T47D (cell line): ENCODE measurements at regions not wholly inside any gene's neighbourhood (a gene's known extent, or its start where the extent isn't known, plus 50 kb on each side); places are given as distances from the start of the nearest gene placed in this dataset.
"Not testable (repeated sequence)": the region's sequence is repeated elsewhere in the genome, so short reads cannot be mapped to it uniquely, and the experiment has no call there.

Experiments
- DNase-seq, 2 experiments: peaks; one replicate each; pipeline versions ENCODE4 v3.0.0 to v3.0.0-alpha.2; 2011 to 2012; ENCODE audit warnings: low read depth in 1 of 2, low spot score in 1 of 2
- JUND ChIP-seq: IDR thresholded peaks from 2 replicates; pipeline ENCODE4 v1.6.1; 2012; ENCODE audit warnings: low read depth
- in situ Hi-C: cut with HindIII; loops from 2 replicates; pipeline ENCODE4 v1.10.0; 2016; ENCODE audit warnings: low sequenced_read_pairs, low pct_unique_long_range_greater_than_20kb

DNA sequence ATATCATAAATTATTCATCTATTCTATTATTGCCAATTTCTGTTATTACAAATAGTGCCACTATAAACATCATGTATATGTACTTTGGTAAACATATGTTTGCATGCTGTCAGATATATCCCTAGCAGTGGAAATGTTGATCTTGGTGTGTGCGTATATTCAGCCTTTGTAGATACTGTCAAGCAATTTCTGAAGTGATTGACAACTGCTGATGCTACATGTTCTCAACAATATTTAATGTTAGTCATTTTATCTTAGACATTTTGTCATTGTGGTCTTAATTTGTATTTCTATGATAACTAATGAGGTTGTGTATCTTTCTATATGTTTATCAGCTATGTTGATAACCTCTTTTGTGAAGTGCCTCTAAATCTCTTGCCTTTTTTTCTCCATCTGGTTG, 186.5 kb upstream of the NRG3 start:
- DNase-seq = no peak
- in situ Hi-C loops = no loop called here
- no peak for TF ChIP-seq JUND

DNA sequence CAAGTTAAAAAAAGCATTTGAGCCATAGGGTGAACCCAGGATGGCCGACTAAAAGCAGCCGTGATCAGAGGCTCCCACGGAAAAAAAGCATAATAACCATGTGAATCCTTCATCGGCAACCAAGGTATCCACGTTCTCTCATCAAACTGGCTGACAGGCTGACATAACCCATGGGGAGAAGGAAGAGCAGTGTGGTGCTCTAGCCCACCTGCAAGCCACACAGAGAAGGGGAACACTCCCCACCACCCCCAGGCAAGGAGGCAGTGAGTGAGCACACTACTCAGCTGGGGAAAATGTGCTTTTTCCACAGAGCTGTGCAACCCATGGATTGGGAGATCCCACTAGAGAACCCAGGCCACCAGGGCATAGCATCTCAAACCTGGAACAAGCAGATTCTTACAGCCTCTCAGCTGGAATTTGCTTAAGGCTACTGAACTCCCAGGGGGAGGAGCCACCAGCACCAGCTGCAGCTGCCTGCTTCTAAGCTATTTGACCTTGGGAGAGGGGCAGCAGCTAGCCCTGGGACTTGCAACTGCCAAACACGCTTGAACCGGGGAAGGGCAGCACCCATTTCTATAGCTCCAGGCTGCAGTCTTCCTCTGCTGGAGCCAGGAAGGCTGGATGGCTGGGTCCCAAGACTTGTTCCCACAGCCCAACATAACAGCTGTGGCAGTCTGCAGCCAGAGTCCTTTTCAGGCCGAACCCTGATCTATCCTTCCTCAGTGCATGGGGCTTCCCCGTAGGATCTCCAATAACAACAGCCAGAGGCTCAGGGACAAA, 178.2 kb upstream of the NRG3 start:
- in situ Hi-C loops = no loop called here
- peak; percentile 13 to 67 for DNase-seq
- TF ChIP-seq JUND = no peak

DNA sequence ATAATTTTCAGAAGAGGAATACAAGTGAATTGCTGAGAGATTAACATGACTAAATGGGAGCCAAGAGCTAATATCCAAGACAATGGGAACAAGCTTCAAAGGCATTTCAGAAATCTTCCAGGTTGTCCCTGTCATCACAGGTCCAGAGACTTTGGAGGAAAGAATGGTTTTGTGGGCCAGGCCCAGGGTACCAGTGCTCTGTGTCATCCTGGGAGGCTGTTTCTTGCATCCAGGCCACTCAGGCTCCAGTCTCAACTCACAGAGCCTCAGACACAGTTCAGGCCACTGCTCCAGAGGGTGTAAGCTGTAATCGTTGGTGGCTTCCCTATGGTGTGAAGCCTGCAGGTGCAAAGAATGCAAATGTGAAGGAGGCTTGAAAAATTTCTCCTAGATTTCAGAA, 170.4 kb upstream of the NRG3 start:
- no peak for DNase-seq
- no peak for TF ChIP-seq JUND
- in situ Hi-C loops = no loop called here

DNA sequence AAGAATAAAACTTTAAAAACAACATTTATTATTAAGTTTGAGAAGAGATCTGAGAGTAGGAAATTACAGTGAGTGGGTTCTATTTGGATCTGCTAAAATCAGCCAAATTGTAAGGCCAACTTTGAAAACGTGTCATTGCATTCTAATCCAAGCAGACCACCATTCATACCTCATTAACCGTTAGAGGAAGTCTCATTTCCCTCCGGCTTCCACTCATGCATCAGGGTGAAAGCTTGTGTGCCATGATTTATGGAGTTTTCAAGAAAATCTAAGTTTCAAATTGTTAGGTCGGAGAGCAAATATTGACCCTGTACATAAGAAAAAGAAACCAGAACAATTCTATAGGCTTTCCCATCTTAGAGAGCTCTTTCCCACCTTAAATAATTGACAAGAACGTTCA, 166.6 kb upstream of the NRG3 start:
- in situ Hi-C loops = no loop called here
- no peak for TF ChIP-seq JUND
- no peak for DNase-seq

DNA sequence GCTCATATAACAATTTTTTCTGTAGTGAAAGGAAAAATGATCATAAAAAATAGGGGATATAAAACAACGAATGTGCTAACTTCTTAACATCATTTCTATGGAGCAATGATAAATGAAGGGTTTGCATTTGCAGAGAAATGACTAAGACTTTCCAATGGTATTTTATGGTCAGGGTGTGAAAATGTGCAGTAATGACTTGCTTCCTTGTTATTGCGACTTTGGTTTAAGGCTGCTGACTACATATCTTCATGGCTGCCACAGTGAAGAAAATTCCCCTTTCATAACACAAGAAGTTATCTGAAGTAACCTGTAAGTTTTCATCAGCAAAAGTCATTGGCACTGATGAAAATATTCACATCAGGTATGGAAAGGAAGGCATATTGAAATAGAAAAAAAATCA, 166.1 kb upstream of the NRG3 start:
- no peak for TF ChIP-seq JUND
- DNase-seq = no peak
- in situ Hi-C loops = no loop called here

DNA sequence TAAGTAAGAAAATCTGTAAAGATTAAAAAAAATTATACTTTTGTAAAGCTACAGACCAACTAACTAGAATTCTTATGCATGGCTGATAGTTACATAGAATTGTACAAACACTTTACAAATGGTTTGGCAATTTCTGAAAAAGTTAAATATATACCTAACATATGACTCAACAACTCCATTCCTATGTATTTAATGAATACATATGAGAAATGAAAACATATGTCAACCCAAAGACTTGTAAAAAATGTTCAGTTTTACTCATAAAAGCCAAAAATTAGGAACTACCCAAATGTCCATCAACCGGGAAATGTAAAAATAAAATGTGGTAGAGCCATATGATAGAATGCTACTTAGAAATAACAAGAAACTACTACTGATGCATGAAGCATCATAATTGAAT, 152.6 kb upstream of the NRG3 start:
- no peak for DNase-seq
- in situ Hi-C loops = no loop called here
- no peak for TF ChIP-seq JUND

DNA sequence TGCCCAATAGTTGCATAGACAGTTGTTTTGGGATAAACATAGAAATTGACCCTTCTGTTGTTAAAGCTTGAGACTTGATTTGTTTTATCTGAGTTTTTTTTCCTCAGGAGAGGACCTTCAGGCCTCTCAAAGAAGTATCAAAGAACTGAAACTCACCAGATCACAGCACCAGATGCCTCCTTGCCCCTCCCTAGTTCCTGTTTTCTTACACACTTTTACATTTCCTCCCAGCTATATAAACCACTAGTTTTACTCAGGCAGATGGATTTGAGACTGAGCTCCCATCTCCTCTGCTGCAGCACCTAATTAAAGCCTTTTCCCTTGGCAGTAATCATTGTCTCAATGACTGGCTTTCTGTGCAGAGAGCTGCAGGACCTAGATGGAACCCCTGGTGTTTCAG, 150.6 kb upstream of the NRG3 start:
- no peak for TF ChIP-seq JUND
- in situ Hi-C loops = no loop called here

DNA sequence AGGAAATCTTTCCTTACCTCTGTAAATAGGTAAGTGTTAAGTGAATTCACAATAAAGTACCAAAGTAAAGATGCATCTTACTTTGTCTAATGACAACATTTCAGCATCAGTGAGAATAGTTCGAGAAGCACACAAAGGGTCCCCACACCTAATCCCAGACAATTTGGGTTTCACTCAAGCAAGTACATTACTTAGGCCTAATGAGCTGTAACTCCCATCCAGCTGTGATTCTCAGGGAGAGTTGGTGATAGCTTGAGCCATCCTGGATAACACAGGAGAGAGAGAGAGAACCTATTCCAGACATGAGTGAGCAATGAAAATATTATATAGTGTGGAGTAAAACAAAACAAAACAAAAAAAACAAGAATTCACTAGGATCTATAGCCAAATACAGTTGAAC, 149.1 kb upstream of the NRG3 start:
- in situ Hi-C loops = no loop called here
- TF ChIP-seq JUND = no peak
- DNase-seq = no peak

More for the DNA sequence above, 150.6 kb upstream of the NRG3 start:
- DNase-seq = no peak

DNA sequence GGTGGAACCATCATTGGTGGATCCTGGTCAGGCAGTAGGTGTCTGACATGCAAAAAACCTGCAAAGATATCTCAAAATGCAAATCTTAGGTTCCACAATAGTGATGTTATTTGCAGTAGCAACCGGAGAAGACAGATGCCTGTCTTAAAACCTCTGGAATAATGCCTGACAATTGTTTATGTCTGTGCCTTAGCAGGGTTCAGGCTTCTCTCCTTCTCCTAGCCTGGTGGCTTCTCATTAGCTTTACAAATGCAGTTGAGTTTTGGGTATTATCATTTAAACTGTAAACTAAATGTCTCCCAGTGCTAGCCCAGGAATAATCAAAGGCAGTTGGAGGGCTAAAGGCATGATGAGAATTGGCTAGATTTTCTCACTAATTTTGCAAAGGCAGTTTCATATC, 146.3 kb upstream of the NRG3 start:
- no peak for TF ChIP-seq JUND
- in situ Hi-C loops = no loop called here
- no peak for DNase-seq

DNA sequence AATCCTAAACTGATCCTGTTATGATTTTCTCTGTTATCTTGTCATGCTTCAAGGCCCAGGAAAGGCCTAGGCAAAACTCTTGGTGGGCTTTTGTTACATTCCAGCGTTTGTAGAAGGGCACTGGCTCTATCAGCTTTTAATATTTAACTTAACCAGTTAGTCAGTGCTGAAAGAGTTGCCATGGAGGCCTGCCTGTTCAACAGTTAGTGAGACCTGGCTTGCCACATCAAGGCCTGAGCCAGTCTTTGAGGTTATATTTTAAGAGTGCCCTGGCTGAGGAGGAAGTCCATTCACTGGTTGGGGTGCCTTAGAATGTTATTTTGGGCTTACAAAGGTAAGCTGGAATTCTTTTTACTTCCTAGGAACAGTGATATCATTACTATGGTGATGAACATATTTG, 144.1 kb upstream of the NRG3 start:
- no peak for DNase-seq
- in situ Hi-C loops = no loop called here
- no peak for TF ChIP-seq JUND

DNA sequence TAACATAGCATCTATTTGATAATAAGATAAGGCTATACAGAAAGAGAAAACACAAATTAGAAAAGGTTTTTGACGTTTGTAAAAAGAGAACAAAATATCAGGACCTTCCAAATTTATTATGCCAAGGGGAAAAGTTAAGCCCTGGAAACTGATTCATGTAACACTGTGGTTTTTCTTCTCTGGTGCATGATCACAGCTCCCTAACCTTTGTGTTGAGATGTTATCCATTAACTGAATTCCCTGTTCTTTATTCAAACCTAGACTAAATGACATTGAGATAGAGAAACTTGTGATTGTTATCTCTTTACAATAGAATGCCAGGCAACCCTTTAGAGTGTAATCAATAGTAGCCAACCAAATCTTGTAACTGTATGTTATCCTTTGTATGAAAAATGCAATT, 141.5 kb upstream of the NRG3 start:
- no peak for DNase-seq
- TF ChIP-seq JUND = no peak
- in situ Hi-C loops = no loop called here

DNA sequence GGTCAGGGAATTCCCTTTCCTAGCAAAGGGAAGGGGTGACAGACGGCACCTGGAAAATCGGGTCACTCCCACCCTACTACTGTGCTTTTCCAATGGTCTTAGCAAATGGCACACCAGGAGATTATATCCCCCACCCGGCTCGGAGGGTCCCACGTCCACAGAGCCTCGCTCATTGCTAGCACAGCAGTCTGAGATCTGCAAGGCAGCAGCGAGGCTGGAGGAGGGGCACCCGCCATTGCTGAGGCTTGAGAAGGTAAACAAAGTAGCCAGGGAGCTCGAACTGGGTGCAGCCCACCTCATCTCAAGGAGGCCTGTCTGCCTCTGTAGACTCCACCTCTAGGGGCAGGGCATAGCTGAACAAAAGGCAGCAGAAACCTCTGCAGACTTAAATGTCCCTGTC, 139.8 kb upstream of the NRG3 start:
- DNase-seq, in situ Hi-C loops: not testable (repeated sequence)

DNA sequence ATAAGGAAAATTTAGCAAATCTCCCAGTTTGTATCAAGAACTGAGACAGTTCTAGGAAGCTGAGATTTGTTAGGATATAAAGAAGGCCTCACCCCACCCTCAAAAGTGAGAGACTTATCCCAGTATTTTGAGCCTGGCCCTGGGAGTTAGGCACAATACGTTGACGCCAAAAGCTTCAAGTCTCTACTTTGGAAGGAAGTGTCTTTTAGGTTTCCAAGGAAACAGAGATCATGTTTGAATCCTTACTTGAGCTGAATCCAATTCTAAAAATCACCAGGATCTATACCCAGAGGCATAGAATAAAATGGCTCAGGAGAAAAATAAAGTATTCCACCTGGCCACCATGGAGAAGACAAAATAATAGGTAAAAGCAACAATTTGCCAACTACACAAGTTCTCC, 115.9 kb upstream of the NRG3 start:
- in situ Hi-C loops = no loop called here
- no peak for DNase-seq
- TF ChIP-seq JUND = no peak

DNA sequence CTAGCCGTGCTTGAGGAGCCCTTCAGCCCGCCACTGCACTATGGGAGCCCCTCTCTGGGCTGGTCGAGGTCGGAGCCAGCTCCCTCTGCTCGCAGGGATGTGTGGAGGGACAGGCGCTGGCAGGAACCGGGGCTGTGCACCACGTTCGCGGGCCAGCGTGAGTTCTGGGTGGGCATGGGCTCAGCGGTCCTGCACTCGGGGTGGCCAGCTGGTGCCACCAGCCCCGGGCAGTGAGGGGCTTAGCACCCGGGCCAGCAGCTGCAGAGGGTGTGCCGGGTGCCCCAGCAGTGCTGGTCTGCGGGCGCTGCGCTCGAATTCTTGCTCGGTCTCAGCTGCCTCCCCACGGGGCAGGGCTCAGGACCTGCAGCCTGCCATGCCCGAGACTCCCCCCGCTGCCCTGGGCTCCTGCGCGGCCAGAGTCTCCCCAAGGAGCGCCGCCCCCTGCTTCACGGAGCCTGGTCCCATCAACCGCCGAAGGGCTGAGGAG, 90.8 kb upstream of the NRG3 start:
- DNase-seq = no peak
- in situ Hi-C loops = no loop called here
- no peak for TF ChIP-seq JUND

DNA sequence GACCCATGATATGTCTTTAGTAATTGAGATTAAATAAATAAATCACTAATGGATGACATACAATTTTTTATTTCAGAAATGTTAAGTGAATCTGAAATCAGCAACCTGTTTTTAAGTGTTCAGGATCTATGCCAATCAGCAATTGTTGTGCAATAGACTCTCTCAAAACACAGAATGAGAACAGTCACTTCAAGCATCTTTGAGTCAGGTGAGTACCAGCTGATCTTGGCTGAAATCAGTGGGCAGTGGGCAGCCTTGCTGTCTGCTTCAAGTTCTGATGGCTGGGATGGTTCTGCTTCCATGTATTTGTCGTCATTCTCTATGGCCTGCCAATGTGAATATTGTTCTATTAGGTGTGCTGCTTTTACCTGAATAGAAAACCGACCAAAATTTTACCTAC, 82.3 kb upstream of the NRG3 start:
- no peak for TF ChIP-seq JUND
- no peak for DNase-seq
- in situ Hi-C loops = no loop called here
